Hepatocyte (in vitro differentiated cells): ENCODE measurements at regions not wholly inside any gene's neighbourhood (a gene's known extent, or its start where the extent isn't known, plus 50 kb on each side); places are given as distances from the start of the nearest gene placed in this dataset.

Experiments
- CTCF ChIP-seq: fragments of 200-600 bp; sonication (generic); IDR thresholded peaks from 2 replicates; pipeline ENCODE4 v1.5.1; 2016; ENCODE audit warnings: antibody characterized with exemption, mild to moderate bottlenecking; ENCODE audit not compliant: poor library complexity
- EZH2phosphoT487 ChIP-seq: fragments of 200-600 bp; sonication (generic); IDR thresholded peaks from one replicate; pipeline ENCODE4 v1.6.1; 2018; ENCODE audit warnings: antibody characterized with exemption, mild to moderate bottlenecking, low read depth, moderate library complexity; ENCODE audit not compliant: unreplicated experiment, severe bottlenecking

- TF ChIP-seq EZH2phosphoT487 (no peak), CTCF (no peak)
These were observed 479.8 kb downstream of the RAPGEF2 start for GRCh38 chr4:159582685-159583084.
